HL-60 (cell line): ENCODE measurements at regions not wholly inside any gene's neighbourhood (a gene's known extent, or its start where the extent isn't known, plus 50 kb on each side); places are given as distances from the start of the nearest gene placed in this dataset.

Source experiments
- CTCF ChIP-seq: IDR thresholded peaks from one replicate; pipeline ENCODE4 v1.5.1; 2011; ENCODE audit warnings: low read length, control low read depth, inconsistent platforms; ENCODE audit not compliant: insufficient read depth
- REST ChIP-seq: IDR thresholded peaks from 2 replicates; pipeline ENCODE4 v1.6.1; 2012; ENCODE audit warnings: low read depth; ENCODE audit not compliant: insufficient replicate concordance

GRCh38 chr6:159431750-159432149 lies 261.3 kb downstream of the SOD2 start:
- TF ChIP-seq CTCF, result no peak
- no peak for TF ChIP-seq REST
